NCI-H2107 (cell line): ENCODE measurements at regions not wholly inside any gene's neighbourhood (a gene's known extent, or its start where the extent isn't known, plus 50 kb on each side); places are given as distances from the start of the nearest gene placed in this dataset.

Experiments used
- DNase-seq: peaks from one replicate; lab custom pipeline; 2025; lab: John Stamatoyannopoulos, UW

GRCh38 chr3:107008213-107008612, 369.0 kb upstream of the CCDC54 start:
- no peak for DNase-seq

GRCh38 chr3:107013641-107014040, 363.6 kb upstream of the CCDC54 start:
- DNase-seq, result no peak

GRCh38 chr3:107024551-107025026, 352.6 kb upstream of the CCDC54 start:
- no peak for DNase-seq

- no peak for DNase-seq
Observed at GRCh38 chr3:107025961-107026360, 351.3 kb upstream of the CCDC54 start.

GRCh38 chr3:107028086-107028485, 349.2 kb upstream of the CCDC54 start:
- DNase-seq, result no peak

- DNase-seq, result no peak
Observed at GRCh38 chr3:107028626-107029025, 348.6 kb upstream of the CCDC54 start.

GRCh38 chr3:107032111-107032510, 345.1 kb upstream of the CCDC54 start:
- DNase-seq, result no peak

- DNase-seq, result no peak
Observed at GRCh38 chr3:107034142-107034541, 343.1 kb upstream of the CCDC54 start.

GRCh38 chr3:107035176-107035575, 342.1 kb upstream of the CCDC54 start:
- no peak for DNase-seq

GRCh38 chr3:107044677-107045076, 332.6 kb upstream of the CCDC54 start:
- DNase-seq, result no peak

- no peak for DNase-seq
Observed at GRCh38 chr3:107045791-107046190, 331.4 kb upstream of the CCDC54 start.

- DNase-seq, result no peak
Observed at GRCh38 chr3:107055181-107055942, 321.9 kb upstream of the CCDC54 start.

GRCh38 chr3:107061466-107061865, 315.8 kb upstream of the CCDC54 start:
- no peak for DNase-seq

GRCh38 chr3:107062310-107062709, 314.9 kb upstream of the CCDC54 start:
- no peak for DNase-seq

- no peak for DNase-seq
Observed at GRCh38 chr3:107062787-107063186, 314.5 kb upstream of the CCDC54 start.

GRCh38 chr3:107063351-107063750, 313.9 kb upstream of the CCDC54 start:
- no peak for DNase-seq

GRCh38 chr3:107064405-107065060, 312.7 kb upstream of the CCDC54 start:
- DNase-seq, result peak; percentile 52

GRCh38 chr3:107065094-107065861, 312.0 kb upstream of the CCDC54 start:
- DNase-seq, result no peak

- no peak for DNase-seq
Observed at GRCh38 chr3:107067421-107067820, 309.8 kb upstream of the CCDC54 start.

GRCh38 chr3:107068980-107069379, 308.3 kb upstream of the CCDC54 start:
- DNase-seq, result no peak

GRCh38 chr3:107076946-107077345, 300.3 kb upstream of the CCDC54 start:
- no peak for DNase-seq

- no peak for DNase-seq
Observed at GRCh38 chr3:107077391-107077790, 299.8 kb upstream of the CCDC54 start.

- DNase-seq, result no peak
Observed at GRCh38 chr3:107082527-107082926, 294.7 kb upstream of the CCDC54 start.
